NCI-H82 treated with DMSO at 0.1 percent for 48 hours (cell line): ENCODE measurements at regions not wholly inside any gene's neighbourhood (a gene's known extent, or its start where the extent isn't known, plus 50 kb on each side); places are given as distances from the start of the nearest gene placed in this dataset.

Experiments
- DNase-seq: peaks from one replicate; lab custom pipeline; 2025; ENCODE audit not compliant: unreplicated experiment; lab: John Stamatoyannopoulos, UW

DNA sequence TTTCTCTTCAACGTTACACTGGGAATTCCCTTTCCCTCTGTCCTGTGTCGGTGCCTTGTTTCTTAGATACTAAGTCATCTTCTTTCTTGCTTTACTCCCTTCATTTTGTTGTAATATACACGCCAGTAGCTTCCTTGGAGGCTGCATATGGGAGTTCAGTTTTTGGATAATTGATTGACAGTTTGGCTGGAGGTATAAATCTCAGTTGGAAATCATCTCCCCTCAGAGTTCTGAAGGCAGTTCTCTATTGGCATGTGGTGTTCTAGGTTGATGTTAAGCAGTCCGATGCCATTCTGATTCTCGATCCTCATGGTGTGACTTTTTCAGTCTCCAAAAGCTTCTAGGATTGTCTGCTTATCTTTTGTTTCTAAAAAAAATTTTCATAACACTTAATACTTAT, 152.5 kb upstream of the GLI2 start:
- no peak for DNase-seq

DNA sequence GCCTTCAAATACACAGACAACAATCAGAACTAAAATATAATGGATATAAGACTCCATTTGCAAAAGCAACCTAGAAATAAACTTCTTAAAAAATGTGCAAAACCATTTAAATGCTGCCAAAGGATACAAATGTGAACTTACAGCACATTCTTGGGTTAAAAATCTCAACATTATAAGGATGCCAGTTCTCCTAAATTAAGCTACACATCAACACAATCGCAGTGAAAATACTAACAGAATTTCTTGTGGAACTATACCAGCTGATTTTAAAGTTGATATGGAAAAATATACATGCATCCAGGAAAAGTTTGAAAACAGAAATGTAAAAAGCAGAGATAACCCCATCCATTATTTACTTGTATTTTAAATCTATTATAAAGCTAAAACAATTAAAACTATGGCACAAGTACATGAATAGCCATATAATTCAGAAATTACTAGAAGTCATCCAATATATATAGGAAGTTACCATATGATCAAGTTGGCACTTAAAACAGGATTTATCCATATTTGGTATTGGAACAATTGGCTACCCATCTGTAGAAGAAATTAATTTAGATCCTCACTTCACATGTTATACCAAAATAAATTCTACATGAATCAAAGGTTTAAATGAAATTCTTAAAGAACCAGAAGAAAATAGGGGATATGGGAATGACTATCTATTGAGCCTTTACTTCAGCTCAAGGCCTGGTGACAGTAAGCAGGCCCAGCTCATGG, 151.7 kb upstream of the GLI2 start:
- no peak for DNase-seq

DNA sequence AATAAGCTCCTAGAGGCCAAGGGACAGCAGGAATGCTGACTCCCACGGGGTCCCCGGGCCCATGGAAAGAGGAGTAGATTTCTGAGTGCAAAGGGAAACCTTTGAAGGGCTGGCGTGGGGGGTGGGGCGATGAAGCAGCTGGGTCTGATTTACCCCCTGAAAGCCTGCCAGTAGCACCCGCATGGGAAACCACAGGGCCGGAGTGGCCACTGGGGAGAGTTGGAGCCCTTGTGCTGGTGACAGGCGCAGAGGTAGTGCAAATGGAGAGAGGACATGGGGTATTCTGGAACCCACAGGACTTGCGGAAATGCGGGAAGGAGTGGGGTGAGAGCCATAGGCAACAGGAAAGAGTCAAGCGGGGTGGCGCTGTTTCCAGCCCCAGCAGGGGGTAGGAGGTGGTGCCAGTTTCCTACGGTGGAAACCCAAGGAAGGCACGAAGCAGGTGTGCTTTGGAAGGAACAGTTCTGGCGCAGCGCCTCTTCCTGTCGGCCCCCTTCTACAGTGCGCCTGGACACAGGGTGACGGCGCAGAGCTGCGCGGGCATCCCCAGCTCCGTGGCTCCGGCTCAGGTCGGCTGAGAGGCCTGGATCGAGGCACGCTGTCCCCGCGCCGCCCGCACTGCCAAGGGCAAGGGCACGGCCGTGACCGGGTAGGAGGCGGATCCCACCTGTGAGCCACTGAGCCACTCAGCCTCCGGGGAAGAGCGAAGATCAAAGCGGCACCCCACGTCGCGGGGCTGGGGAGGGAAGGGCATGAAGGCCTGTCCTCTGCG, 149.0 kb upstream of the GLI2 start:
- no peak for DNase-seq

DNA sequence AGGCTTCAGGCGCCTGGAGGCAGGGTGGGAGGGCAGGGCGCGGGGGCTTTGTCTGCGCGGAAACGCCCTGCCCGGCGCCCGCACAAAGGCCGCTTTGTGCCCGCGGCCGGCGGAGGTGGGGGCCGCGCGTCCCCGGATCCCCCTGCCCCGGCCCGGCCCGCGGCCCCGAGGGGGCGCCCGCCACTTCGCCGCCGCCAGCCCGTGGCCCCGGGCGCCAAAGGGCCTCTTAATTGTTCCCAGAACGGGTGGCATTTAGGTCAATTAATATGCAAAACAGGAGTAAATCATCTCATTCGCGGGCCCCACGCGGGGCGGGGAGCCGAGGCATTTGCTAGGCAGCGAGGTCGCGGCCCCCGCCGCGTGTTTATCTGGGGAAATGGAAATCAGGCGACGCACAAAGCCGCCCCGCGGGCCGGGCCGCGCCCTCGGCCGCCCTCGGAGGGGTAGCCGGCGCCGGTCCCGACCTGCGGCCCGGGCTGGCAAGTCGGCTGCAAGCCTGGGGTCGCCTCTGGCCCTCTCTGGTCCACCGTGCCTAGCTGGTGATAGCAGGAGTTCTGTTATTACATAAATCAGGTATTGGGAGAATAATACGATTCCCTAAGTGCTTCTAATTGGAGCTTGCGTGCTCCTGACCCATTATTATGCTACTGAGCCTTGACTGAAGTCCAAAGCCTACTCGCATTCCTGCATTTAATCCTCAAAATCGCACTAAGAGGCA, 148.2 kb upstream of the GLI2 start:
- no peak for DNase-seq

DNA sequence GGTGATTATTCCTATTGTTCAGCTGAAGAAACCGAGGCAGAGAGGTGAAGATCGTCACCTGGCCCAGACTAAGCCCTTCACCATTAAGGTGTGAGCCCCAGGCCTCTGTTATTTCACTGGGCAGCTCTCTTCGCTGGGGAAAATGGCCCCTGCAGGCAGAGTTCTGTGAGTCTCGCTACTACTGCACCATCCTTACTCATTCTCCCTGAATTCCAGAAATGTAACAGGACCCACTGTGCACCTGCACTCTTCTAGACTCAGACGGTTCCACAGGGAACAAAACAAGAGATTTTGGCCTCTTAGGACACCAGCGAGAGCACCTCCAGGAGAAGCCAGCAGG, 147.7 kb upstream of the GLI2 start:
- no peak for DNase-seq

DNA sequence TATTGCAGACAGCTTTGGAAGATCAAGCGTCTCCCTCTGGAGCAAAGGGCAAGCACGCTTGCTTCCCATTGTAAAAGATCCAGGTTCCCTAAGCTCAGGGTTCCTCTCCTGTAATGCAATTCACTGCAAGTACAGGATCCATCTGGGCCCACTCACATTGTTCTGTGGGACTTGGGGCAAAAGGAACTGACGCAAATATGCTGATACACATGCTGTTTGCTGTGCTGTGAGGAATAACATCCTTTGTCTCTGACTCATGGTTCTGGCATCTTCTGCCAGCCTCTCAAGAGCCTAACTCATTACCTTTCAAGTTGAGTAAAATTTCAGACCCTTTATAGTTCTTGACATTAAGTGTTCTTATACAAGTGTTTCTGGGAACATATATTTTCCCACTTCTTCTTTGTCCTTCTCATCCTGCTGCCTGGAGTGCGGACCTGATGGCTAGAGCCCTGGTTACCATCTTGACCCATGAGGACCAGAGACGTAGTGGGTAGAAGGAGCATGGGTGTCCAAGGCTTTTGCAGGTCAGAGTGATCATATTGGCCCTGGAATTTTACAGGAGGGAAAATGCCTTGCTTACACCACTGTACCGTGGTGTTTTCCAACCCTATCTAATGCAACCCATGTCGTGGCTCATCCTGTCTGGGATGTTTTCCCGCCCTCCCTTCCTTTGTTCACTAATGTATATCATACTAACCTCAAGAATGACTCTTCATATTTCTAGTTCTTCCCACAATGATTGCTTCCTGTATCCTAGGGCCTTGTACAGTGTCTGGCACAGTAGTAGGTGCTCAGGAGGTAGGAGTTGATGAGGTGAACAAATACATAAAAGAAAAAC, 145.7 kb upstream of the GLI2 start:
- DNase-seq, result no peak

DNA sequence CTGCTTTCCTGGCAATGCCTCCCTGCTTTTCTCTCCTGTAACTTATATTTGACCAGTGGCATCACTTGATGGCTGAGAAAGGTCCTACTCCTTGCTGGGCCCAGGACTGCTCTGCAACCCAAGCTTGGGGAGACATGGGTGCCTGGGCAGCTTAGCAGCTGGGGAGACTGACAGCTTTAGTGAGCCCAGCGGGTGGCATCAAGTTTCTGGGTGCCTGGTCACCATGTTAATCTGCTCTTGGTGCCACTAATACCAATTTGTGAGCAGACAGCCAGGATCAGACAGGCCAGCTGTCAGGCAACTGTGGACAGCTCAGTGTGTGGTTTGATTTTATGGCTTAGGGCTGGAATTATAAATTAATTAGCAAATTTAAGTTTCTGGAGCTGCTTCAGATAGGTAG, 144.8 kb upstream of the GLI2 start:
- DNase-seq, result peak; percentile 37

DNA sequence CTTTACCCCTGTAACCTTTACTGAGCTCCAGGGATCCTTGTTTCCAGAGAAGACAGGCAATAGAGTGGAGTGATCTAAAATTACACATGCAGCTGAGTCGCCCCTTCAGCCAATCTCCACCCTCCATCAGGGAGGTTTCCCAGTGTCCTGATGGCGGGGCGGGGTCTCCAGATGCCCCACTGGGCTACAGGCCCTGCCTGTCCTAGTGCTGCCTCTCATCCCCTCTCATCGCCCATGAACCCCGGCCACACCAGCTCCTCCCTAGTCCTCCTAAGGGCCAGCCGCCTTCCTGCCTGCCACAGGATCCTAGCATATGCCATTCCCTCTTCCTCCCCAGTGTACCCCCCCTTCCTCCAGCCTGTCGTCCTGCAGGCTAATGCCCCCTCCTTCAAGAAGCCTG, 144.1 kb upstream of the GLI2 start:
- no peak for DNase-seq

DNA sequence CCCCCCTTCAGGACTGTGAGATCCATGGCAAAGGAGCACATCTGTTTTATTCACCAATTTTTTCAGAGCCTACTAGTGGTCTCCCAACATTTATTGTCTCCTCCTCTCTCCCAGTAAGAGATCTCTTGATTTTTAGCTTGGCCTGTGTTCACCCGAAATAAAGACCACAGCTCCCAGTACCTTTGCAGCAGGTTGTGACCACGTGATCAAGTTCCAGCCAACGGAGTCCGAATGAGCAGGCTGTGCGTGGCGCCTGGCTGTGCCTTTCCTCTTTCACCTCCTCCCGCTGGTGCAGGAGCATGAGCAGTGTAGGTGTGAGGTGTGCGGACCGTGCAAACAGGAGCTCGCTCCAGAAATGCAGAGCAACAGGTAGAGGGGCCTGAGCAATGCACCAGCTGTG, 143.6 kb upstream of the GLI2 start:
- DNase-seq, result no peak

DNA sequence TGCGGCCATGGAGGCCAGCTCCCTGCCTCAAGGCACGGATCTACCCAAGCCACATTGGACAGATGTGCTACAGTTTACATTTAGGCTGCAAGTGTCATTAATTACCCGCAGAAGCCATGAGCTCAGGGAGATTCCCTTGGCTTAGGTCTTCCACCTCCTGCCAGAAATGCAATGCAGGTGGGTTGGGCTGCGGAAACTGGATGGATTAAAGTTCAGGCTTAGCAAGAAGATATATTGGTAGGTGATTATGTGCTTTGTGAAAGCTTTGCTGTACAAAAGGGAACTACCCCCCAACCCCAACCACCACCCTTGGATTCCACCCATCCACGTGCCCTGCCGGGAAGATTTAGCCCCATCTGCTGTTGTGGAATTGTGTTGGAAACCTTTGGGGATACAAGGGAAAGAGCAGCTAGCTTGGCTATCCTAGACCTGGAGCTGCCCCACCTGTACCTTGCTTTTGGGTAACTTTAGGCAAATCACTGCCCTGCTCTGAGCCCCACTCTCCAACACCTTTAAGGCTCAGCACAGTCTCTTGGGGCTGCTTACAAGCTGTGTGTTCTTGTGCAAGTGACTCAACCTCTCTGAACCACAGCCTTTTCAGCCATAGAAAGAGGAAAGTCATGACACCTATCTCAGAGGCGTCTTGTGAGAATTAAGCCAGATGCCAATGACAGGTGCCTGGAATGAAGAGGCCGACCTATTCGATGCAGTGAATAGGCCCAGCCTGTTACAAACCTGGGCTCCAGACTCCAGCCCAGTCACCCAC, 141.6 kb upstream of the GLI2 start:
- DNase-seq, result peak; percentile 95

DNA sequence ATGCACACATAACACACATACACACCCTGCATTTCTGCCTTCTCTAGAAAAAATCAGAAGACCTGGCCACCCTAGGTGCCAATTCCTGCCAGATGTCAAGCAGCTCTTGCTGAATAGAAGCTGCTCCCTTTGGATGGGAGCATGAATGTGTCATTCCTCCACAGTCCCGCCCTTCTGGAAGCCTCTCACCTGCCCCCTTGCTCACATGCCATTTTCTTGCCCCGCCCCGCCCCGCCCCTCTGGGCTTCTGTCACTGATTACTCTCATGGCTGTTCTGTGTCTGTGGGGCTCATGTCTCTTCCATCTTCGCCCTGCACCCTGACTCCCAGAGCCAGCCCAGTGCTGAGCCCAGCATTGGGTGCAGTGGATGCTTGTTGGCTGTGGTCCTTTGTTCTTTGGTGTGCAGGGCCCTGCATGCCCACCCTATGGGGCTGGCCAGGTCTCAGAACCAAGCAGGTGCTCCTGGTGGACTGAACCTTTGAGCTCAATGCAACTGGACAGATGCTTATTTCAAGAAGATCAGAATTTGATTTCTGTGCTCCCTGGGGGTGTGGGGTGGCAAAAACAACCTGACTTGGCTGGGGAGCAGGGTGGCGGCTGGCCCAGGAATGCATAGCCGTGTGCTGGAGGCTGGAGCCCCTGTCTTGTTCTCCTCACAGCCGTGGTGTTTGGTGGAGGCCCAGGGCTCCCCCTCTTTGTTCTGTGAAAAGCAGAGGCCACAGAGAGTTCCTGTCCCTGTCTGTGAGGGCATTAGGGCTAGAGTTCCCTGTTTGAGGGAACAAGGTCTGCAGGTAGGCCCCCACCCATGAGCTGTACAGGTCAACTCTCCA, 140.6 kb upstream of the GLI2 start:
- DNase-seq, result no peak

DNA sequence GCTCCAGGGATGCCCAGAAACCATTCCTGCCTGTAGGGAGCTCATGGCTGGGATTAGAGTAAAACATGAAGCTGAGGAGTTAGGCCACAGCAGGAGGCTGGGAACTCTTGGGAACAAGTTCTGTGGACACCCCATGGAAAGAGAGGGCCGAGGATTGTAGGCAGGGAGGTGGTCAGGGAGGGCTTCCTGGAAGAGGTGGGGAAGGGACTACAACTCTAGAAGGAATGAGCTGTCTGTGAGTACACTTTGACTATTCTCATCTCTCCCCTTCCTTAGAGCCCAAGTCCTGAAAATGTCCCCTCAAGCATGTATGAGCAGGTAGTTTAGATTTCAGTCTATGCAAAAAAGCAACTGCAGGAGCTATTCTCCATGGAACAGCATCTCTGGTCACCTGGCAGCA, 139.9 kb upstream of the GLI2 start:
- no peak for DNase-seq

DNA sequence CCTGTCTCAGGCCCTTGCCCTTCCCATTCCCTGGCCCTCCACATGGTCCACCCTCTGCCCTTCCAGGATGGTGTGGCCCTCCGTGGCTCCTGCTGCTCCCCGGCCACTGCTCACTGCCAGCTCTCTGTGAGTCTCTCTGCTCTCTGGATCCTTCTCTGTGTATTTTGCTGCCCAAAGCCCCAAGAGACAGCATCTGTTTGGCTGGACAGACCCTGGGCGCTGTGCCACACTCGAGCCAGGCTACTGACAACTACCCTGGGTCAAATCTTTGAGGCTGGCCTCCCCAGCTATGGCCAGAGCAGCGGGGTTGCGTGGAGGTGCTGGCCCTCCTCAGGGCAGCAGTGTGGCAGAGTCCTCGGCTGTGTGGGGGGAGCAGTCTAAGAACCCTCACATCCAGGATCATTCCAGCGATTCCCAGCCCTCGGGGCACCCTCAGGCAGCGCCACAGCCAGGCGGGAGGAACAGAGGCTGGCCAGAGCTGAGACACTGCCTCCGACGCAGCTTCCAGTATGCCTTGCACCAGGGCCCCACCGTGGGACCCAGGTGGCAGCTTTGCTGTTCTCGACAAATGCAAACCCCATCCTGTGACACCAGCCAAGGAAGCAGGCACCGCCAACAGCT, 139.4 kb upstream of the GLI2 start:
- no peak for DNase-seq

DNA sequence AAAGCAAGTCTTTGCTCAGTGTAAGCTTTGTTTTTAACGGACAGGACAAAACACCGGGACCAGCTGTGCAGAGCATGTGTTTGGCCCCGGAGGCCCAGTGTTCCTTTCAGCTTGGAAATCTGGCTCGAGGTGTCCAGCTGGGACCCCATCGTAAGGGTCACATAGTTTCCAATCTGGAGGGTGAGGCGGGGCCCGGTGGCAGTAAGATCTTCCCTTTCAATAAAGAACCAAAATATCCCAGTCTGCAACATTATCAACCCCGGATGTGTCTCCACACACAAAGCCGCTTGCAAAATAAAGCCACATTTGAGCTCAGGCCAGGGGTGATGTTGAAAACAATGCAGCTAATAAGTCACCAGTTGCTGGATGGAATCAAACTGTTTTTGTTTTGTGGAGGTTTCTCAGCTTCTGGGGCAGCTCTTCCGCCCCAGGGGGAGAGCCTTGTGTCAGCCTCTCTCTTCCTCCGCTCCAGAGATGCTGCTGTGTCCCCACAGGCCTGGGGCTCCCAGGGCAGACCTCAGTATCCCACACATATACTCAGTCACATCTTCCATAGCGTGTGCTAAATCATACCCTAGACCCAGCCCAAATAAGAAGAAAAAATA, 138.6 kb upstream of the GLI2 start:
- DNase-seq, result no peak

DNA sequence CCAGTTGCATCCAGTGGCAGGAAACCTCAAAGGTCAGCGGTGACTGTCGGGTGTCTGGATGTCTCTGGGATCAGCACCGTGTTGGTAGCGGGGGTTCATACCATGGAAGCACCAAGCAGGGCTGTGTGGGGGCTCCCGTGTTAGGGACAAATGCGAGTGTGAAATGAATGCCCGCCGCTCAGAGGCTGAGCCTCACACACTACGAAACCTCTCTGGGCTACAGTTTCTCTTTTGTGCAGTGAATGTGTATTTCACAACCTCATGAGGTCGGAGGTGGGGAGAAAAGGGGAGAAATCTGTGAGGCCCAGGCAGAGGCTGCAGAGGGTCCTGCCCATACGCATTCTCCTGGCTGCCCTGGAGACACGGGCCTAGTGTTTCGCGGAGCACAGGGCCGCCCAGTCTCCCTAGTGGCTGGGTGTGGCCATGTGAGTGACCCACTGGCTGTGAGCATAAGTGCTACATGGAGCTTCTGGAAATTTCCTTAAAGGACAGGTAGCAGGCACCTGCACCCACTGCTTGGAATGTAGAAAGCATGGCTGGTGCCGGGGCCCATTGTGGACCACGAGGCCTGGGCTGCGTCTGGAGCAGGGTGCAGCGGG, 138.0 kb upstream of the GLI2 start:
- no peak for DNase-seq

DNA sequence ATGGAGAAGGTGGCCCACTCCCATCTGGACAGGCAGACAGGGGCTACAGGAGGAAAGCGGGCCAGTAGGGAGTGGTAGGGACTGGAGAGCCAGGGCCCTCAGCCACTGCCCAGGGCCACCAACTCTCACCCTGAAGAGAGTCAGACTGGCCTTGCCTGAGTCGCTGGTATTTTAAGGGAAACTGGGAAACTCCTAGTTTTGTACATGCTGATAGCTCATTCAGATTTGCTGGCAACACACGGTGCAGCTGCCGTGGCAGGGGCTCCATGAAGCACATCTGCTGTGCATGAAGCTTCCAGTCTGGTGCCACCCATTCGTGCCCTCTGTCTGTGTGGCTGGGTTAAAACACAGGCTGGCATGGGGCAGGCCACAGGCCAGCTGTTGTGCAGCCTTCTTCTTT, 137.3 kb upstream of the GLI2 start:
- DNase-seq, result no peak

DNA sequence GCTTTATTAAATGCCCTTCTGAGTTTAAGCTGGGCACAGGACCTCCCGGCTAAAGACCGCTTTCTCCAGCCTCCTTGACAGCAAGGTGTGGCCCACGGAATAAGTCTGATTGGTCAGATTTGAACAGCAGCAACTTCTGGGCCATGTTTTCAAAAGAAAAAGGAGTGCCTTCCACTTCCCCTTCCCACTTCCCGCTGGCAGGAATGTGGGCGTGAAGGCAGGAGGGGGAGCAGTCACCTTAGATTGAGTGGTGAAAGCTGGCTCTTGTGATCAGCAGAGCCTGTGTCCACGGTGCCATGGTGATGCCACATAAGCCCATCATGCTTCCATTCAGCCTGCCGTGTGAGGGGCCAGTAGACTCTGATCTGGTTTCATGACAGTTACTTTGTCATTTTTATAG, 136.6 kb upstream of the GLI2 start:
- no peak for DNase-seq

DNA sequence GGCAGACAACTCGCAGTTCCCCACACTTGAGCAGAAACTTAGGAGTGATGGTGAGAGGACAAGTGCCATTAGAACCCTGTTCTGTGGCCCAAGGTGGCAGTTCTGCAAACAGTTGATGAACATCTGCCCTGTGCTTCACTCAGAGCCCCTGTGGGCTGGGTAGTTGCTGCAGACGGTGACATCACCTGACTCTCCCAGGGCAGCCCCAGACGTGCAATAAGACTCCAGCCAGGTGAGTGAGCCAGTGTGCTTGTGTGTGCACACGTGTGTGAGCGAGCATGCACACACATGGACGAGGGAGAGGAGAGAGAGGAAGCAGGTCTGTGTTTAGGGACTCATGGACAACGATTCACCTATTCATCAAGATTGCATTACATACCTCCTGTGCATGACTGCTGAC, 136.0 kb upstream of the GLI2 start:
- DNase-seq, result no peak

DNA sequence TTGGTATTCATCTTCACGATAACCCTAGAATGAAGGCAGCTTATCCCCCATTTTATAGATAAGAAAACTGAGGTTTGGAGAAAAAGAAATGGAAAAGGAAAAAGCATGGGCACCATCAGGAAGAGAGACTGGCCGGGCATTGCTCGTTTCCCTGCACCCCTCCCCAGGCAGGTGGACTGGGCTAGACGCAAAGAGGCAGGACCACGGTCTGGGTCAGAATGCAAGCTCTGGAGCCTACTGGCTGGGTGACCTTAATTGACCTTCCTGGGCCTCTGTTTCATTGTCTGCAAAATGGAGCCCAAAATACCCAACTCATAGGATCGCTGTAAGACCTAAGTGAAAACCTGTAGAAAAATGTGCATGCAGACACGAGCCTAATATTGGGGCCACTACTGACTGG, 135.3 kb upstream of the GLI2 start:
- DNase-seq, result no peak
